SIG-M5 treated with dmso at 0.1 percent for 504 hours (cell line): ENCODE measurements at regions not wholly inside any gene's neighbourhood (a gene's known extent, or its start where the extent isn't known, plus 50 kb on each side); places are given as distances from the start of the nearest gene placed in this dataset.
"Not testable (repeated sequence)": the region's sequence is repeated elsewhere in the genome, so short reads cannot be mapped to it uniquely, and the experiment has no call there.

Experiments
- DNase-seq: peaks from one replicate; lab custom pipeline; 2025; ENCODE audit not compliant: unreplicated experiment; lab: John Stamatoyannopoulos, UW

DNA sequence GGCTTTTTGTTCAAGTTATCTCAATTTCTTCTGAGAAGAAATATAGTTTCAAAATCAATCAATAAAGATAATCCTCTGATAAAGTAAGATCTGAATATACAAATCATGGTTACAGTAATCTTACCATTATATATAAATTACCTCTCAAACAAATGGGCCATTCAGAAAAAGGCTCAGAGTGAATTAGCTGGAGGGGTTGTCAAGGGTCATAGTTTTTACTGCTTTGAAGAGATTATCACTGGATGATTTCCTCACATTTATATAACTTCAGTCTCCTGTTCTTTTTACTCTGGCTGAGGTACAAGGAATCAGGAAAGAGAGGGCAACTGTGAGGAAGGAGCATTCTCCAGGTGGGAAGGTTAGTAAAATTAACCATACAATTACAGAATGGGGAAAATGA lies 148.6 kb upstream of the ELL2 start:
- no peak for DNase-seq

DNA sequence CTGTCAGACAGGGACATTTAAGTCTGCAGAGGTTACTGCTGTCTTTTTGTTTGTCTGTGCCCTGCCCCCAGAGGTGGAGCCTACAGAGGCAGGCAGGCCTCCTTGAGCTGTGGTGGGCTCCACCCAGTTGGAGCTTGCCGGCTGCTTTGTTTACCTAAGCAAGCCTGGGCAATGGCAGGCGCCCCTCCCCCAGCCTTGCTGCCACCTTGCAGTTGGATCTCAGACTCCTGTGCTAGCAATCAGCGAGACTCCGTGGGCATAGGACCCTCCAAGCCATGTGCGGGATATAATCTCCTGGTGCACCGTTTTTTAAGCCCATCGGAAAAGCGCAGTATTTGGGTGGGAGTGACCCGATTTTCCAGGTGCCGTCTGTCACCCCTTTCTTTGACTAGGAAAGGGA lies 147.0 kb upstream of the ELL2 start:
- DNase-seq, result not testable (repeated sequence)

DNA sequence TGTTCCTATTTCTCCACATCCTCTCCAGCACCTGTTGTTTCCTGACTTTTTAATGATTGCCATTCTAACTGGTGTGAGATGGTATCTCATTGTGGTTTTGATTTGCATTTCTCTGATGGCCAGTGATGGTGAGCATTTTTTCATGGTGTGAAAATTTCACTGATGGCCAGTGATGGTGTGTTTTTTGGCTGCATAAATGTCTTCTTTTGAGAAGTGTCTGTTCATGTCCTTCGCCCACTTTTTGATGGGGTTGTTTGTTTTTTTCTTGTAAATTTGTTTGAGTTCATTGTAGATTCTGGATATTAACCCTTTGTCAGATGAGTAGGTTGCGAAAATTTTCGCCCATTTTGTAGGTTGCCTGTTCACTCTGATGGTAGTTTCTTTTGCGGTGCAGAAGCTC lies 142.2 kb upstream of the ELL2 start:
- DNase-seq, result not testable (repeated sequence)

DNA sequence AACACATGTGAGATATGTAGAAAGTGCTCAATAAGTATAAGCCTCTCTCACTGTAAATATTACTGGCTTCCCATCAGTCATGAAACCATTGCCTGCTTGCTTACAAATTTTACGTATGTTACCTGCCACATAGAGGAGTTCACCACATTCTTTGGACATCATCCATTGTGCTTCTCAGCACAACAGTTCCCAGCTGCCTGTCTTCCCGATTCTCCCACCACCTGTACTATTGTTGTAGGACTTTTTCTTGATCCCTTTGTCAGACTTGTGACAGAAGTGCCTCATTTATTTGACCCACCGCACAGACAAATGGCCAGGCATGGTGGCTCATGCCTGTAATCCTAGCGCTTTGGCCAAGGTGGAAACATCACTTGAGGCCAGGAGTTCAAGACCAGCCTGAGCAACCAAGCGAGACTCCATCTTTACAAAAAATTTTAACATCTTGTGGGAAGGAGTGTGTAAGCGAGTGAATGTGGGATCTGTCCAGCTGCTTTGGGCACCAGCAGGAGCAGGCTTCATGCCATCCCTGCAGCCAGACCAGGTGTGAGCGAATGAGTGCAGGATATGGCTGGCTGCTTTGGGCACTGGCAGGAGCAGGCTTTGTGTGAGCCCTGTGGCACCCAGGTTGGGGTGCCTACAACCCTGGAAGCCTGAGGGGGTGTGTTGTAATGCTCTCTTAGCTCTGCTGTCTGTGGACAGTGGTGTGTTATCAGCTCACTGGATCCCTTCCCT lies 139.9 kb upstream of the ELL2 start:
- no peak for DNase-seq

GRCh38 chr5:96097488-96097887 lies 135.8 kb upstream of the ELL2 start:
- DNase-seq, result not testable (repeated sequence)

GRCh38 chr5:96096724-96097123 lies 135.1 kb upstream of the ELL2 start:
- no peak for DNase-seq

GRCh38 chr5:96094904-96095303 lies 133.3 kb upstream of the ELL2 start:
- no peak for DNase-seq

GRCh38 chr5:96093890-96094381 lies 132.3 kb upstream of the ELL2 start:
- no peak for DNase-seq

DNA sequence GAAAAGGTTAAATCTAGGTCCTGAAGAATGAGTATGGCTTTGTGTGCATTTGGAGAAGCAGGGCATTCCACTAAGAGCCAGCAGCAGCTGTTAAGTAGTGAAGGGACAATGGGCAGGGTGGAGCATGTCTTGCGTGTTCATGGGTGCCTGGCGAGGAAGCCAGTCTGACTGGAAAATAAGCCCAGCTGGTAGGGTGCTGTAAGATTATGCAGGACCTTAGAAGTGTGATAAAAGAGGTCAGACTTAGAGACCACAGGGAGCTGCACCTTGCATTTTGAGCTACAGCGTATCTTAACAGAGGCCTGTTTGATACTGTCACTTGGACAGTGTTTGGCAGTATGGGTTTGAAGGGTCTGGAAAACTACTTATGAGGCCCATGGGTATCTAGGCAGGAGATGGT lies 131.7 kb upstream of the ELL2 start:
- no peak for DNase-seq

DNA sequence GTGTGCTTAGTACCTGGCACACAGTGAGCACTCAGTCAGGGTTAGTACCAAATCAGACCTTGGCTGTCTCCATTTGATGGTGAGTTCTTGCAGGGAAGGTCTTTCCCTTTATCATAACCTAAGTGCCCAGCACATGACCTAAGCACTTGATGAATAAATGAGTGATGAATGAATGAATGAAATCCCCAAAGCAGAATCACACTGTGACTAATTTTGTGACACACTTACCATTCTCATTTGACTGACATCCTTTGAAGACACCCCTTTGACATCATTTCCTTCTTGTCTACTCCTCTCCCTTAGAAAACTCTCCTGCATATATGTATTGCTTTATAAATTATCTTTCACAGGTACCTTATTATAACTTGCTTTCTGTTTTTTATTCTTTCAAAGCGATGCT lies 130.2 kb upstream of the ELL2 start:
- no peak for DNase-seq

GRCh38 chr5:96090215-96090614 lies 128.6 kb upstream of the ELL2 start:
- no peak for DNase-seq

GRCh38 chr5:96088706-96089498 lies 127.3 kb upstream of the ELL2 start:
- no peak for DNase-seq

- no peak for DNase-seq
These were observed 126.3 kb upstream of the ELL2 start for GRCh38 chr5:96087939-96088338.

- DNase-seq, result peak; percentile 25
These were observed 123.3 kb upstream of the ELL2 start for GRCh38 chr5:96084874-96085506.

DNA sequence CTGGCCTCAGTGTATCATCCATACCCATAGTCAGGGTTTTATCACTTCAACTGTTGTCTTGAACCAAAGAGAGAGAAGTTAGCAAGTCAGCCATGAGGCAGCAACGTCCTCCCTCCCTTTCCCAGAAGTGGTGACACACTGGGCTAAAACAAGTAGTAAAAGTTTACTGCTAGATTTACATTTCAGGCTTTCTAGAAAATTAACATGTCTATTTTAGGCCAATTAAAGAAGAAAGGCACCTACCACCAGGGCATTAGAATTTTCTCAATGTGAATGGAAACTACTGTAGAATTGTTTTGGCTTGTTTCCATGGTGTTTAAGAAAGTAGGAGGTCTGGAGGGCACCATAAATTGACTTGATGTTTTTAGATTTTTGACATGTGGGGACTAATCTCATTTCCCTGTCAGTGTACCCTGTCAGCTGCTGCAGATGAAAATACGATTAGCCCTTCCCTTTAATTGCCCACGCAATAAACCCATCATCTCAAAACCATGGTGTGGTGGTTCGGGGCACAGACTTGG lies 121.8 kb upstream of the ELL2 start:
- DNase-seq, result no peak

- DNase-seq, result no peak
These were observed 119.7 kb upstream of the ELL2 start for GRCh38 chr5:96081276-96081858.

- no peak for DNase-seq
These were observed 118.9 kb upstream of the ELL2 start for GRCh38 chr5:96080557-96080956.

GRCh38 chr5:96079962-96080361 lies 118.3 kb upstream of the ELL2 start:
- DNase-seq, result no peak

DNA sequence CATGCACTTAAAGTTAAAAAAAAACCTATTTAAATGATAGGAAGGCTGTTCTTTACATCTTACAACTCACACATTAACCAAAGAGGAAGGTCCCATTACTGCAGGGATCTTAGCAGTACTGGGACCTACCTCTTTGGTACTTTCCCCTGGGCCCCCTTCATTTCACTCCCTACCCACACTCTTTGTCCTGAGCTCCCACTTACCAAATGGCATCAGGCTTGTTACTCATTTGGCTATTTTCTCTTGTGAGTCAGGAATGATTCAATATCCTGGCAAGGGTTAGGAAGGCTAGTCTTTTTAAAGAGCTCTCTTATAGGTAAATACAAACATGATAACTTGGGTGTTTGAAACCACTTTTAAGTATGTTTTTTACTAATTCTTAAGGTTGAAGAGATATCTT lies 117.4 kb upstream of the ELL2 start:
- DNase-seq, result no peak

GRCh38 chr5:96076451-96076850 lies 114.8 kb upstream of the ELL2 start:
- DNase-seq, result no peak

DNA sequence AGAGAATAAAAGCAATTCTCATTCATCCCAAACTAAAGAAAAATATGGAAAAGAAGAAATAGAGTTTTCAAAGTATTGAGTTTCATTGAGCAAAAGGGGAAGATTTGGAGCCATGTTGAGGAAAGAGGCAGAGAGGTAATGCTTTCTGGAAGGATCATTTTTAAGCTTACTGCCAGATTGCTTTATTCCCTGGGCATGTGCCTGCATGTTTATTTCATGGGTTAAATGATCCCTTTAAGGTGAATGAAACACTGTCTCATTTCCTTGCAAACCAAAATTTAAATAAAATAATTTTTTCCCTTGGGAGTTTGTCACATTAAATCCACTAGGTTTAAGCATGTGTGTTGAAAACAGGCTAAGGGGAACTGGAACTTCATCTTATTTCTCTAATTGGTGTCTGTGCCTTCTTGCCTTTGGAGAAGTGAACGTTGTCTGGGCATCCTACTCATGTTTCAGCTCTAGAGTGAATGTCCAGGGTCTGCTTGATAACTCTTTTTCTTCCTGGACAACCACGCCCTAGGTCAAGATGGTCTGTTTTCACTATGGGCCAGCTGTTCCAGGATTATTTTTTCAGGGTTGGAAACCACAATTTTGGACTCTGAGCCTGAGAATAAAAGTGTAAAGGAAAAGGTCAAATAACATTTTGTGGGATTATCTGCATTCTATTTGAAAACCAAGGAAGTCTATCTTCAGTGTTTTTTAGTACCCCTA lies 114.1 kb upstream of the ELL2 start:
- peak; percentile 5 for DNase-seq
